Activated T-cell treated with anti-CD3 and anti-CD28 coated beads, Interleukin-2, amount 50 U/mL, for 24 hours (primary cell): ENCODE measurements at regions not wholly inside any gene's neighbourhood (a gene's known extent, or its start where the extent isn't known, plus 50 kb on each side); places are given as distances from the start of the nearest gene placed in this dataset.

Experiments
- DNase-seq: peaks from one replicate; pipeline ENCODE4 v3.0.0-alpha.2; 2020
- H3K27ac Mint-ChIP-seq: 2 replicates; pipeline ENCODE4 v1.8.0; 2020; ENCODE audit warnings: mild to moderate bottlenecking, mixed read lengths
- H3K27me3 Mint-ChIP-seq: 2 replicates; pipeline ENCODE4 v1.8.0; 2020; ENCODE audit warnings: mixed read lengths
- H3K36me3 Mint-ChIP-seq: 2 replicates; pipeline ENCODE4 v1.8.0; 2020; ENCODE audit warnings: low read depth, mixed read lengths
- H3K4me1 Mint-ChIP-seq: 2 replicates; pipeline ENCODE4 v1.8.0; 2020; ENCODE audit warnings: low read depth, mixed read lengths
- H3K4me3 Mint-ChIP-seq: 2 replicates; pipeline ENCODE4 v1.8.0; 2020; ENCODE audit warnings: mild to moderate bottlenecking, moderate library complexity, mixed read lengths
- H3K9me3 Mint-ChIP-seq: 2 replicates; pipeline ENCODE4 v1.8.0; 2020; ENCODE audit warnings: mixed read lengths

DNA sequence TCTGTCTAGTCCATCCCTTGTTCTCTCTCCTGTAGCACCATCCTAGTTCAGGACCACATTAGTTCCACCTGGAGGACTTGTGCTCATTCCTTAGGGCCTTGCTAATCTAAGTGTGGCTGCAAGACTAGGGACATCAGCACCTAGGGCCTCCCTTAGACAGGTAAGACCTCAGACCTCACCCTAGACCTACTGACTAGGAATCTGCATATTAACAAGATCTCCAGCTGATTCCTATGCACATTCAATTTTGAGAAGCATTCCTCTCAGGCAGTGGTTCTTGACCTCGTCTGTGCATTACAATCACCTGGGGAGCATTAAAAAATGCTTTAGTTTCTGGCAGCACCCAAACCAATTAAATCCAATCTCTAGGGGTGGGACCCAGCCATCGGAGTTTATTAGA is 238.4 kb upstream of the RGMA start:
- H3K36me3 Mint-ChIP-seq, result no peaks in the 10 kb centered on the region
- H3K27ac Mint-ChIP-seq, result no peak overlapping the region
- no peaks in the 10 kb centered on the region for H3K4me1 Mint-ChIP-seq
- peaks cover 28% of the 10 kb centered on the region for H3K27me3 Mint-ChIP-seq
- no peak overlapping the region for H3K4me3 Mint-ChIP-seq
- no peaks in the 10 kb centered on the region for H3K9me3 Mint-ChIP-seq
- DNase-seq, result no peak

DNA sequence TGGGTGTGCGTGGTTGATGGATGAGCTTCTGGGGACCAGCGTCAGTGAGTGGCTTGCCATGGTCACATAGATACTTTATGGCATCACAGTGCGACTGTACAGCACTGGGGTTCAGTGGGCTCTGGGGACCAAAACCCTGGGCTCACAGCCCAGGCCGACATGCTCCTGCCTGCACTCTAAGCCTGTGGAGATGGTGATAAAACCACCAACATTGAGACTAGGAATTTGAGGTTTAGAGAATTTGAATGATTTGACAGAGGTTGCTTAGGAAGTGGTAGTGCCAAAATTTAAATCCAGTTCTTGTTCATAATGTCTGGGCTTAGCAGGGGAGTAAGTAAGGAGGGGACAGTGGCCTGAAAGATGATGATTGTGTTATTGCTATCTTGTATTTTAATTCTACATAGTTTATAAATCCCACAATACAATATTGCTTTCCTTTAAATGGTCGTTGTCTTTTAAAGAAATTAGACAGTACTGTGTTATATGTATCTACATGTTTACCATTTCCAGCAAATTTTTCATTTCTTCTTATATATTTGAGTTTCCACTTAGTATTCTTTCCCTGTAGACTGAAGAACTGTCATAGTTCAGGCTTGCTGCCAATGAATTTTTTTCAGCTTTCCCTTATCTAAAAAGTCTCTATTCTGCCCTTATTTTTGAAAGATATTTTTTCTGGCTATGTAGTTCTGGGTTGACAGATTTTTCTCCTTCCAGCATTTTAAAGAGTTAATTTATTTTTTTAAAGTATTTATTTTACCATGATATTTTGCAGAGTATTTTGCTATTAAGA is 235.4 kb upstream of the RGMA start:
- H3K27ac Mint-ChIP-seq, result no peak overlapping the region
- H3K36me3 Mint-ChIP-seq, result no peaks in the 10 kb centered on the region
- no peak for DNase-seq
- H3K4me1 Mint-ChIP-seq, result no peaks in the 10 kb centered on the region
- no peak overlapping the region for H3K4me3 Mint-ChIP-seq
- peaks cover 2% of the 10 kb centered on the region for H3K27me3 Mint-ChIP-seq
- no peaks in the 10 kb centered on the region for H3K9me3 Mint-ChIP-seq

DNA sequence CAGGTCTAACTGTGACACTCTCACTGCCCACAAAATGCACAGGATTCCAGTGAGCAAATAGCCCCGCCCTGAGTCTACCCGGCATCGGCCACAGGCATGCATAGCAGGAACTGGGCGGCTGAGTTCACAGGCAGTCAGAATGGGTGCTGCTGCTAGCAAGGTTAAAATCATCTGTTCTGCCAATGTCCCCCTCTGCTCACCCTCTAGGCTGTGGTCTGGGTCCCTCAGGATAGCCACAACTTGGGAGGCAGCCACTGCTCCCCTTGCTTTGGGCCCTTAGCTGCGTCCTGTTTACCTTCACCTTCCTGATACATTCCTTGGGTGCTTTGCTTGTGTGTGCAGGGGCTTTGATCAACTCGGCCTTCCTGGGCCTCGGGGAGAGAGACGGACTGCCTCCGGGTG is 232.9 kb upstream of the RGMA start:
- Mint-ChIP-seq H3K27ac (no peak overlapping the region), H3K27me3 (peaks cover 4% of the 10 kb centered on the region), H3K9me3 (no peaks in the 10 kb centered on the region), H3K36me3 (no peaks in the 10 kb centered on the region), H3K4me1 (no peaks in the 10 kb centered on the region), H3K4me3 (no peak overlapping the region)
- DNase-seq, result no peak

DNA sequence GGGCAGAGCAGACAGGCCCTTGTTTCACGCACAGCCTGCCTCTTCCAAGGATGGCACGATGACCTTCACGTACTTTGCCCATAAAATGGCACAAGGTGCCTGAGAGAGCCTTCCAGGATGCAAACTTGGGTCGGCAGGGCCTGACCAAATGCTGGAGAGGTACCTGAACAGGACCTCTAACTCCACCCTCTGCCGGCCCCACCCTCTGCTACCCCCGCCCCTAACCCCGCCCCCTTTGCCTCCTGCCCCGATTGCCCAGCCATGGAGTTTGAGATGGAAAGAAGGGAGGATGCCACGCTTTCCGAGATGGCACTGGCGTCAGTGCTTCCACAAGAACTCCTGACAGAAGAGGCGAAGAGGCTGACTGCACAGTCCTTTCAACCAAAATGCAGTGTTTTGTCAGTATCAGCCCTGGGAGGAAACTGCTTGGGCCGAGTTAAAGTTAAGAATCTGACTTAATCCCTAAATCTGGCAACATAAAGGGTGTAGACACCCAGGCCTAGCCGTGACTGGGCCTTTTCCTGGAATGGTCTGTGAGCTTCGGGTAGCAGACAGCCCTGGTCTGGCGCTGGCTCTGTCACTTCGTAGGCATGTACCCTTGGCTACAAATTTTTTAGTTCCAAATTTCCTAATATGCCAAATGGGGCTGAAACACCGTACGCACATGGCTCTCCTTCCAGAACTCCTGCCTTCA is 230.3 kb upstream of the RGMA start:
- DNase-seq, result no peak
- H3K9me3 Mint-ChIP-seq, result no peaks in the 10 kb centered on the region
- H3K27me3 Mint-ChIP-seq, result peaks cover 4% of the 10 kb centered on the region
- H3K4me1 Mint-ChIP-seq, result no peaks in the 10 kb centered on the region
- no peak overlapping the region for H3K27ac Mint-ChIP-seq
- H3K36me3 Mint-ChIP-seq, result no peaks in the 10 kb centered on the region
- no peak overlapping the region for H3K4me3 Mint-ChIP-seq

DNA sequence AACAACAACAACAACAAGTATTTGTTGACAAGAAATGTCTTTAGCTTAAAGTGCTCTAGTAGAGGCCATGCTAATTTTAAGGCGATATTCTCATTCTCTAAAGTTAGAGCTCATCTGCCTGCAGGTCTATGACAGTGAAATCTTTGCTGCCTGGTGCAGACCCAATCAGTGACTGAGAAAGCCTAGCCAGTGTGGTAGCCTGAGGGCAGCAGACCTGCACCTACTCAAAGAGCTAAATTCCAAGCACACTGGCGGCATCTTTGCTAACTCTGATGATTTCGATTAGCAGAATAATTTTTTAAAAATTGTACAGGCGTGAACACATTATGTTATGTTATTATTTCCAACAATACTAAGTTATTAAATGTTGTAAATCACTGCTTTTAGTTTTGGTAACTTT is 228.8 kb upstream of the RGMA start:
- Mint-ChIP-seq H3K4me3 (no peak overlapping the region), H3K9me3 (no peaks in the 10 kb centered on the region), H3K27me3 (peaks cover 4% of the 10 kb centered on the region), H3K4me1 (no peaks in the 10 kb centered on the region), H3K36me3 (no peaks in the 10 kb centered on the region), H3K27ac (no peak overlapping the region)
- DNase-seq, result no peak

DNA sequence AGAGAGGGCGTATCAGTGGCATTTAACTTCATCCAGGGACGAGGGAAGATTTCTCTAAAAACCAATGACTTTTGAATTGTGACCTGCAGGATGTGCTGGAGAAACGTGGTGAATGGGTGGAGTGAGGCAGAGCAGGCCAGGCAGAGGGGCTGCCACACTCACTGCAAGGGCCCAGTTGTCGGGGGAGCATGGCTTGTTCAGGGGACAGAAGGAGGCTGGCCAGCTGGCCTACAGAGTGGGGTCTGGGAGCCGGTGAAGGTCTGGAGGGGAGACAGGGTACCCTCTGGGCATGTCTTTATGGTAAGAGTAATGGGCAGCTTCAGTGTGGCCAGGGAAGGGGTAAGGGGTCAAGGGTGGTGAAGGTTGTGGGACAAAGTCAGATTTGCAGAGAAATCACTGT is 225.2 kb upstream of the RGMA start:
- no peaks in the 10 kb centered on the region for H3K36me3 Mint-ChIP-seq
- H3K4me3 Mint-ChIP-seq, result no peak overlapping the region
- no peak overlapping the region for H3K27ac Mint-ChIP-seq

DNA sequence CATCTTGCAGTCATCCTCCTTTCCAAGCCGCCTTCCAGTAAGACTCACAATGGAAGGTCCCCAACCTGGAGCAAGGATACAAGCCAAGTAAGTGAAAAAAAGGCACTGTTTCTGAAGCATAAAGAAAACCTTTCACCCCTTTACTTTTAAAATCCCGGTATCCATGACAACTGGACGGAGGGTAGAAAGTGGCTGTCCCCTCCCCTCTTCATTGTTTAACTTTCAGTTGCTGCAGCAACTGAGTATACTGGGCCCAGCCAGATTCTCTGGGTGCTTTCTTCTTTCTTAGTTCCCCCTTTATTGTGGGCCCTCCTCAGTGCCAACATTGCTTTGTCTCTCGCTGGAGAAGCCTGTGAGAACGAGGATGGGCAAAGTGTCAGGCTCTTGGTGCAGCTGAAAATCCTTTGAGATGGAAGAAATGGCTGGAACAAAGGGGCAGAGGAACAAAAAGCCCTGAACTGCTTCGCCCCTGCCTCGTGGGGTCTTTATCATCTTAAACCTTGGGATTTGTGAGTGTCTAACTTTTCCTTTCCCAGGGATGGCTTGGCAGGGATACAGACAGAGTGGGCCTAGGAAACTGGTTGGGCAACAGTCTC is 224.0 kb upstream of the RGMA start:
- Mint-ChIP-seq H3K4me1 (no peaks in the 10 kb centered on the region), H3K27ac (no peak overlapping the region), H3K9me3 (no peaks in the 10 kb centered on the region), H3K27me3 (peaks cover 4% of the 10 kb centered on the region), H3K4me3 (no peak overlapping the region), H3K36me3 (no peaks in the 10 kb centered on the region)
- no peak for DNase-seq

More for the DNA sequence above, 225.2 kb upstream of the RGMA start:
- Mint-ChIP-seq H3K9me3 (no peaks in the 10 kb centered on the region), H3K4me1 (no peaks in the 10 kb centered on the region), H3K27me3 (peaks cover 4% of the 10 kb centered on the region)
- DNase-seq, result no peak

DNA sequence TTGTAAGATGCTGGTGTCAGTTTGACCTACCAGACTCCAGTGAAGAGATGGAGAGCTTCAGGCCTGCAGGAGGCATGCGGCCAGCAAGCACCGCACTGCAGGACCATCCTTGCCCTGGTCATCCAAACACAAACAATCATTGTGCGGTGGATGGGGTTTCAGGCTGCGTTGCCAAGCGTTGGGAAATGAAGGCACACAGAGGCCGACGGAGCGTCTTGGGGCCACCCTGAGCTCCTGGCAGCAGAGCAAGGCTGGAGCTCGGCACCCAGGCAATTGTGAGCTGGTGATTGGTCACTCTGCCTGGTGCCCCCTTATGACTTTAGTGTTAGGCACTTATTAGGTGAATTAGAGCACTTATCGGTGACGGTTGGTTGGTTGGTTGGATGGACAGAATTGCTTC is 222.6 kb upstream of the RGMA start:
- no peak for DNase-seq
- Mint-ChIP-seq H3K27me3 (no peaks in the 10 kb centered on the region), H3K4me1 (no peaks in the 10 kb centered on the region), H3K36me3 (no peaks in the 10 kb centered on the region), H3K4me3 (no peak overlapping the region), H3K27ac (no peak overlapping the region), H3K9me3 (no peaks in the 10 kb centered on the region)

DNA sequence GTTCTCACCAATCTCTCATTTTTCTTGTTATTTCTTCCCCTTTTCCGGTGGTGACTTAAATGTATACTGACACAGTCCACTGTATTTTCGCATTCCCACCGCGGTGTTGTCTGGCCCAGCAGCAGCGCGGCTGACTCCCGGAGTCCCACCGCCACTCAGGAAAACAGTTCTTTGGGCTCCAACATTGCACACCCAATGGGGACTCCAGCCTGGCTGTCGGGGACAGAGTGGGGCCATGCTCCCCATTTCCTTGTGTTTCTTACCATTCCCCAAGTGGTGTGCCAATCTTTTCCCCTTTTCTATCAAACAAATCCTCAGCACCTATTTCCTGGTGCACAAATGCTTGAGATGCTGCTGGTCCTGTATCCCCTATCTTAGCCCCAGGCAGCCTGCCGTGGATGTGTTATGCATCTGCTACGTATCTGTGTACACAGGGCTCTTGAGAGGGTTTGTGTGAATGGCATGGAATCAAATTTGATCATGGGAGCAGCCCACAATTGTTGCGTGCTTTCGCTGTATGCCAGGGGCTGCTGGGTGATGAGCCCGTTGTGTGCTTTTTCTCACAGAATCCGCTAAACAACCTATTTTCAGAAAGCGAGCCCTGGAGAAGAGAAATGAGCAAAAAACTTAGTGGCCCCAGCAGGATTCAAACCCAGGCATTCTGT is 219.1 kb upstream of the RGMA start:
- H3K36me3 Mint-ChIP-seq, result no peaks in the 10 kb centered on the region

DNA sequence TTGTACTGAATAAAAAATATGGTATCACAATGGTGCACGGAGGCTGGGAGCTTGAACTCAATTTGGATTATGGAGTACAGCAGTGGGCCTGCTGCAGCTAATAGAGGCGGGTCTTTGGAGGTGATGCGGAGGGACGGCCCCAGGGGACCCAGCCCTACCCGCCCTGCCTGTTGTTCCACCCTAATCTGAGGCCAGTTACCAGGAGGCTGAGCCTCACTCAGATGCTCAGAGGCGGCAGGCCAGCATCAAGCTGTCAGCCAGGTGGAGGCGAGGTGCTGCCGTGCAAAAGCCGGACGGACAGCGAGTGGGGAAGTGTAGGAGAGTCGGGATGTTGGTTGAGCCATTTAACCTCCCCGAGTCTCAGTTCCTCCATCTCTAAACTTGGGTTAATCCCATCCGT is 218.5 kb upstream of the RGMA start:
- no peaks in the 10 kb centered on the region for H3K9me3 Mint-ChIP-seq
- H3K27me3 Mint-ChIP-seq, result no peaks in the 10 kb centered on the region
- H3K27ac Mint-ChIP-seq, result no peak overlapping the region
- H3K36me3 Mint-ChIP-seq, result no peaks in the 10 kb centered on the region
- no peak for DNase-seq
- H3K4me1 Mint-ChIP-seq, result no peaks in the 10 kb centered on the region
- H3K4me3 Mint-ChIP-seq, result no peak overlapping the region

More for the DNA sequence above, 219.1 kb upstream of the RGMA start:
- DNase-seq, result no peak
- Mint-ChIP-seq H3K4me3 (no peak overlapping the region), H3K27me3 (no peaks in the 10 kb centered on the region), H3K9me3 (no peaks in the 10 kb centered on the region), H3K4me1 (no peaks in the 10 kb centered on the region), H3K27ac (no peak overlapping the region)

DNA sequence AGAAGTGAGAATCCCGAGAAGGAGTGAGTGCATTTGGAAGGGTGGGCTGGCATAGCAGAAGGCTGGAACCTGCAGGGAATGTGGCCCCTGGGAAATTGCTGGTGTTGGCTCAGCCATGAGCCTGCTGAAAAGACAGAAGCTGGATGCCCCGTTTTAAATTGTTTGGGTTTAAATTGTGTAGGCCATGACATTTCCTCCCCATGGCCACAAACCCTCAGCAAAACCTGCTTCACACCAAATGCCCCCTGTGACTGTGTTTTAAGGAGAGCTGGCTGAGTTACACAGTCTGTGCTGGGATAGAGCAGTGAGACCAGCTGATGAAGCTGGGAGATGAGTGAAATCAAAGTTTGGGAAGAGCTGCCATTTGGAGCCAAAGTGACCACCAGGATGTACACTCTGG is 216.3 kb upstream of the RGMA start:
- Mint-ChIP-seq H3K4me3 (no peak overlapping the region), H3K9me3 (no peaks in the 10 kb centered on the region), H3K4me1 (no peaks in the 10 kb centered on the region), H3K27me3 (no peaks in the 10 kb centered on the region), H3K36me3 (no peaks in the 10 kb centered on the region), H3K27ac (no peak overlapping the region)
- no peak for DNase-seq

DNA sequence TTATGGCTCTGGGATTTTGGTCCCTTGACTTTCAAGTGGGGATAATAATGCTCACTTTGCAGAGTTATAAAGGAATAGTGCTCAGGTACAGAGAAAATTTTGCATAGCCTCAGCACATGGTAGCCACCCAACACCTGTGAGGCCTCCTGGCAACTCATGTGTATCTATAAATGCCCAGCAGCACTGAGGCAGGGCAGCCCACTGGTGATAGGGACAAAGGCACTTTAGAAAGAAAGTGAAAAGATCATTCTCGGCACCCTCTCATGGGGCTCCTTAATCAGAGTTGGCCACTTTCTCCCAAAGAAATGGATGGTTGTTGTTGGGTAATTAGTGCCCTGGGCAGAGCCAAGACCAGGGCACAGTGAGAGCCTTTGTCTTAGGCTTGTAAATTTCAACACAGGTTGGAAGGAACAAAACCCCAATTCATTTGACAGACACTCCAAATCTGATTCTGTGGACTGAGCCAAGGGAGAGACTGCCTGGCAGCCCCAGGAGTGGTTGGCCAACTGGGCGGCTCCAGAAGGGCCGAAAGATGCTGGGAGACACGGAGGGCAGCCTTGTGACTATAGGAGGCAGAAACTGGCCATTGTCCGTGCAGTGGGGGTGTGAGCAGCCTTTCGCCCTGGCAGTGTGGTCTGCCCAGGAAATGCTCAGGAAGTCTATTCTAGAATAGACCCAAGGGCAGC is 213.2 kb upstream of the RGMA start:
- no peak overlapping the region for H3K27ac Mint-ChIP-seq
- H3K4me3 Mint-ChIP-seq, result no peak overlapping the region
- no peaks in the 10 kb centered on the region for H3K4me1 Mint-ChIP-seq
- no peaks in the 10 kb centered on the region for H3K9me3 Mint-ChIP-seq
- H3K27me3 Mint-ChIP-seq, result no peaks in the 10 kb centered on the region
- H3K36me3 Mint-ChIP-seq, result no peaks in the 10 kb centered on the region
- no peak for DNase-seq

DNA sequence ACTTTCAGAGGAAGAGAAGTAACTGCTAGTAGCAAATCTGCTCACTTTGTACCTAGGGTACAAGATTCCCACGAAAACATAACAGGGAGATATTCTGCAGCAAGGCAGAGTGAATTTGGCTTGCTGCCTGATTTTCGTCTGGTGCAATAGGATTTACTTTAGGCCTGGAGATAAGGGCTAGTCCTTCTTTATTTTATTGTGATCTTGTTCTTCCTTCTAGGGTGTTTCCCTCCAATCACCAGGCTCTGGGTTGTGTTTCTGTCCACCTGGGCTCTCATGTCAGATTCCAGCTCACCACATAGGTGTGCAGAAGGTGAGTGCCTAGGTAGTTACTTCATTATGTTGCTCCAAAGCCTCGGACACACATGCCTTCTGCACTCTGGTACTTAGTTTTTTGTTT is 211.8 kb upstream of the RGMA start:
- Mint-ChIP-seq H3K9me3 (no peaks in the 10 kb centered on the region), H3K27me3 (no peaks in the 10 kb centered on the region), H3K36me3 (no peaks in the 10 kb centered on the region), H3K4me1 (no peaks in the 10 kb centered on the region), H3K4me3 (no peak overlapping the region), H3K27ac (no peak overlapping the region)
- no peak for DNase-seq

DNA sequence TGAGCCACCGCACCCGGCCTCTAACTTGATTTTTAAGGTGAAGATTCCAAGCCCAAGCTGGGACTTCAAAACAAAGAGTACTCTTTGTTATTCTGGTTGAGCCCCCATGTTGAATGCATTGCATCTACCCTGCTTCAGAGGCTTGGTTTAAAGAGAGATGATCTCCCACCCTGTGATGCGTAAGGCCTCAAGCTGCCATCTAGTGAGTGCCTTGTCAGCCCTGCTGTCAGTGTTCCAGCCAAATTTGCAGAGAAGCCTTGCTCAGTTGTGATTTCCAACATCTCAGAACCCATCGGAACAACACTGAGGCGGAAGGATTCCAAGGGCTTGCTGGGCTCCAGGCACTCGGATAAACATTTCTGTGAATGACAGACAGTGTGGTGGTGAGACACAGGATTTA is 210.7 kb upstream of the RGMA start:
- H3K27ac Mint-ChIP-seq, result no peak overlapping the region
- H3K36me3 Mint-ChIP-seq, result no peaks in the 10 kb centered on the region
- H3K4me1 Mint-ChIP-seq, result no peaks in the 10 kb centered on the region
- no peak for DNase-seq
- no peaks in the 10 kb centered on the region for H3K27me3 Mint-ChIP-seq
- H3K9me3 Mint-ChIP-seq, result no peaks in the 10 kb centered on the region
- H3K4me3 Mint-ChIP-seq, result no peak overlapping the region
